ENCODE measurements at regions not wholly inside any gene's neighbourhood (a gene's known extent, or its start where the extent isn't known, plus 50 kb on each side); places are given as distances from the start of the nearest gene placed in this dataset.
"Not testable (repeated sequence)": the region's sequence is repeated elsewhere in the genome, so short reads cannot be mapped to it uniquely, and the experiment has no call there.

DNA sequence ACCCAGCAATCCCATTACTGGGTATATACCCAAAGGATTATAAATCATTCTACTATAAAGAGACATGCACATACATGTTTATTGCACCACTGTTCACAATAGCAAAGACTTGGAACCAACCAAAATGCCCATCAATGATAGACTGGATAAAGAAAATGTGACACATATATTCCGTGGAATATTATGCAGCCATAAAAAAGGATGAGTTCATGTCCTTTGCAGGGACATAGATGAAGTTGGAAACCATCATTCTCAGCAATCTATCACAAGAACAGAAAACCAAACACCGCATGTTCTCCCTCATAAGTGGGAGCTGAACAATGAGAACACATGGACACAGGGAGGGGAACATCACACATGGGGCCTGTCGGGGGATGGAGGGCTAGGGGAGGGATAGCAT, 113.2 kb upstream of the PRSS1 start:
- DNase-seq: not testable (repeated sequence)

DNA sequence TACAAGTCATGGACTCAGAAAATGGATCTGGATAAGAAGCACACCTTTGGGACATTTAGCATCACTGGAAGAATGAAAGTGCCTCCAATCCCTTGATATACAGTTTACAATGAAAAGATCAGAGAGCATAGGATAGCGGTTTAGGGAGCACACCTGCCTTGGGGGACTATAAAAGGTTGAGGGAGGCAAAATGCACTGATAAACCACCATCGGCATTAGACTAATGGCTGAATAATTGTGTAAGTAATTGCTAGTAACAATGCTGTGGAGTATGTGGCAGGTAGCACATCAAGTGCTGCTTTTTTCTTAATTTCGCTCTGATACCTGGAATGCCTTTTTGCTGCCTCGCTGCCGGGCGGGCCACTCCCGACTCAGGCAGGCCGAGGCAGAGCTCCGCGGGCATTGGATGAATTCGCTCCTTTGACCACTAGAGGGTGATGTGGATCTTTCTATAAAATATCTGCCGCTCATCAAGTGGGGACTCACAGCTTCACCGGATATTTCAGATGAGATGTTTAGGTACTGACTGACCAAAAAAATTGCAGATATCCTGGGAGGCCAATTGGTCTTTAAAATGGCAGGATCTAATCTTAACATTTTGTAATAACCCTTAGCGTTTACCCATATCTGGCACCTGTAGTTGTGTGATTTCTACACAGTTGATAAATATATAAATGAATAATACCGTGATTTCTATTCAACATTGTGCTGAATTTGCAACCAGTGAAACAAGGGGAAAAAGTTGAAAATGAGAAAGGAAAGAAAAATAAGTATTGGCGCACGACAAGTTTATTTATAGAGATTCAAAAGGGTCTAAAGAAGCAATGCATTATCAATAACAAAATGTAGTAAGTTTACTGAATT, 116.8 kb upstream of the PRSS1 start:
- peak; percentile 66 to 72 for DNase-seq

DNA sequence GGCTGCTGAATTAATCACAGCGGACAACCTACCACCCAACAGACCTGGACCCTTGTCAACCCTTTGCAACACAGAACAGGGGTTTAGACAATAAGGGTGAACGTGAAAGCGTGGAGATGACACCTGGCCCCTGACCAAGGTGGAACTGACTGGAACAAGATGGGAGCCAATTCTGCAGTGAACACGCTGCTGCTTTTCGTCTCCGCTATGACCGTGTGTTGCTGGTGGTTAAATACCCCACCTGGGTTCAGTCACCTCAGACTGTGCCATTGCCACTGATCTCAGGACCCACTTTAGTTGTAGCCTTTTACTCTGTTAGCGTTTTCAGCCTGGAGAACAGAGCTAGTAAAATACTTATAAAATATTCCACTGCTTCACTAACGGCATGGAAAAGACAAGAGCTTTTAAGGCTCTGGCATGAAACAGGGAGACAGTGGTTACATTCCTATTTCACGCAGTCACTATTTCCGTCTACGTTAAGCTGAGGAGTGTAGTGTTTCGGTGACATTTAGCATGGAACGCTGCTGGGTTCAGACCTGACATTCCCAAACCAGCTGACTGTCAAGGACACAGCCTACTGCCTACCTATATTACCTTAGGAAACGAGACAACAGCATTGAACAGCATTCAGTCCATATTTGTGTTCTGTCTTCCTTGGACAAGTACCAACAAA, 119.5 kb upstream of the PRSS1 start:
- DNase-seq: no peak

GRCh38 chr7:142628945-142629344, 120.3 kb upstream of the PRSS1 start:
- DNase-seq: no peak

DNA sequence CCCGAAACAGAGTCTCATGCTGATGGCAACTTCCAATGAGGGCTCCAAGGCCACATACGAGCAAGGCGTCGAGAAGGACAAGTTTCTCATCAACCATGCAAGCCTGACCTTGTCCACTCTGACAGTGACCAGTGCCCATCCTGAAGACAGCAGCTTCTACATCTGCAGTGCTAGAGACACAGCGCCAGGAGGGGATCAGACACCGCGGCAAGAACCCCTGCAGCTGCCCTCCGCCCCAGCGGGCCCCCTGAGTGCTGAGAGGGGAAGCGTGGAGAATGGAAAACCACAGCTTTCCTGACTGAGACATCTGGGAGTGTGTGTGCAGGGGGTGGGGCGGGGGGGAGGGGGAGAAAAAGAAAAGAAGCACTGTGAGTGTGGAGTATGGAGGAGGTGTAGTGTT, 122.0 kb upstream of the PRSS1 start:
- DNase-seq: not testable (repeated sequence)

GRCh38 chr7:142626420-142627035, 122.7 kb upstream of the PRSS1 start:
- peak; percentile 78 to 82 for DNase-seq

- DNase-seq: not testable (repeated sequence)
Measured at GRCh38 chr7:142625216-142625615, 124.1 kb upstream of the PRSS1 start.

GRCh38 chr7:142620402-142620801, 128.9 kb upstream of the PRSS1 start:
- DNase-seq: no peak

DNA sequence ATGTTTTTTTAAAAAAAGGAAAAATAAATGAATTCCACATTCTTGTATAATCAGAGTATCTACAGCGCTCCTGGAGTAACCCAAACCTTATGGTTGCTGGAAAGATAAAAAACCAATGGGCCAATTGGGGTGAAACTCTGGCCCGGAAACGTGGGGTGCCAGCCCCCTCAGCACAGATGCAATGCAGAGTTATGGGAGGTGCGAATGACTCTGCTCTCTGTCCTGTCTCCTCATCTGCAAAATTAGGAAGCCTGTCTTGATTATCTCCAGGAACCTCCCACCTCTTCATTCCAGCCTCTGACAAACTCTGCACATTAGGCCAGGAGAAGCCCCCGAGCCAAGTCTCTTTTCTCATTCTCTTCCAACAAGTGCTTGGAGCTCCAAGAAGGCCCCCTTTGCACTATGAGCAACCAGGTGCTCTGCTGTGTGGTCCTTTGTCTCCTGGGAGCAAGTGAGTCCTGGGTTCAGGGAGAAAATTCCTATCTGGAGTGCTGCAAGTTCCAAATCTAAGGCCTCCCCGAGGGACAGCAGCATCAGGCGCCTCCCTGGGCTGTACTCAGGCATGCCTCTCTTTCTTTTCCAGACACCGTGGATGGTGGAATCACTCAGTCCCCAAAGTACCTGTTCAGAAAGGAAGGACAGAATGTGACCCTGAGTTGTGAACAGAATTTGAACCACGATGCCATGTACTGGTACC, 130.5 kb upstream of the PRSS1 start:
- DNase-seq: no peak

DNA sequence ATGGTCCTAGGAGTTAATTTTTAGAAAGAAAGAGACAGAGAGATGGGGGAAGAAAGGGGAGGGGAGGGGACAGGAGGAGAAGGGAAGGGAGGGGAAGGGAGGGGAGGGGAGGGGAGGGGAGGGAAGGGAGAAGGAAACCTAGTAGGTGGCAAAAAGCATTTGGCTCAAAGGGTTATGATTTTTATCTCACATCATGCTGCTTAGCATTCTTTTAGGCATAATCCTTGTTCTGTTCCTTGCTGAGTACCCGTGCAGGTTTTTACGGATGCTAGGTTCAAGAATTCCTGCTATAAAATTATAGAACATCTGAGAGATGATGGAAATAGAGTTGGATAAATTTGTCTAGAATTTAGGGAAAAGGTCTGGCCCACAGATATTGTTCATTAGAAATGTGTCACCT, 132.4 kb upstream of the PRSS1 start:
- no peak for DNase-seq

GRCh38 chr7:142616121-142616643, 133.1 kb upstream of the PRSS1 start:
- no peak for DNase-seq

GRCh38 chr7:142615508-142615907, 133.8 kb upstream of the PRSS1 start:
- no peak for DNase-seq

DNA sequence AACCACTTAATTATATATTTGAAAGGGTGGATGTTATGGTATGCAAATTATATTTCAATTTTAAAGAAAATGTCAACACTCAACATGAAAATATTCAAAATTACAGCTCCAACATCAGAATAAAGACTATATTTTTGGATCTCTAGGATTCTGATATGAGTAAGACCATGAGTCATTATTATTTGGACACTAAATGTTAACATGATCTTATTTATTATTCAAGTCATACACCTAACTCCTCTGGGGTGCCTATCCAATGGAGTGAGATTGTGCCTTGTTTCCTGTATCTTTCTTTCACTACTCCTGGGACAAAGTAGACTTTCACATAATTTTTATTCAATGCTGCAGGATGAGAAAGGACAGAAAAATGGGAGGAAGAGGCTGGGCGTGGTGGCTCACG, 135.2 kb upstream of the PRSS1 start:
- DNase-seq: no peak

GRCh38 chr7:142612237-142612881, 136.9 kb upstream of the PRSS1 start:
- DNase-seq: no peak

- DNase-seq: no peak
Measured at GRCh38 chr7:142611566-142612236, 137.6 kb upstream of the PRSS1 start.

GRCh38 chr7:142608630-142609428, 140.4 kb upstream of the PRSS1 start:
- DNase-seq: no peak

GRCh38 chr7:142607351-142607750, 141.9 kb upstream of the PRSS1 start:
- DNase-seq: no peak

DNA sequence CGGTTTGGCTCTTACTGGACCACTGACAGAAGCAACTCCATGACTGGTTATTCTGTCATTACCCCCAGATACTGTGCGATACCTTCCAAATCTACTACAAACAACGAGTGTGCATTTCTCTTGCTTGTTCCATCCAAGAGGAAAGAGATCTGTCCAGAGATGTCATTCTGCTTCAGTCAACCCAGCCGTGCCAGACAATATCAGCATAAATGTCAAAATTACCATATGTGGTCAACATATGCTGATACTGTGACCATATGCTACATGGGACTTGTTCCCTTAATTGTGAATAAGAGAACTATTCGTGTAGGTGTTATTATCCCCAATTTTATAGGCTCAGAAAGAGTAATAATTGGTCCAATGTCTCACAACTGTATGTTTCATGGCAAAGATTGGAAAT, 143.2 kb upstream of the PRSS1 start:
- no peak for DNase-seq

DNA sequence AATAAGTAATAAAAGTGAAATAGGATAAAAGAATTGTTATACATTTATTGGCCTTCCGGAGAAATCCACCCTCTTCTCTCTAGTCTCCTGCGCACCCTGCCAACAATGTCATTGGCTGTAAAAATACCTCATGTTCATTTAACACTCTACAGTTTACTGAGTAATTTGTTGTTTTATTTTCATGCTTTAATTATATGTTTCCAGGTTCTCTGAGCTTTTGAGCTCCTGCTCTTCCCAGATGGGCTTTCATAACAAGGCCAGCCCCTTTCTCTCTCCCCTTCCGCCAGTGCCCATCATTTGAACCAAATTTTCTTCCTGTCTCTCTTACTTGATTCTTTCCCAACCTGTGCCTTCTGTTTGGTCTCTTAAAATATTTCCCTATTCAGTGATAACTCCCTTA, 144.6 kb upstream of the PRSS1 start:
- no peak for DNase-seq

- peak; percentile 55 to 65 for DNase-seq
Measured at GRCh38 chr7:142603870-142604448, 145.3 kb upstream of the PRSS1 start.

GRCh38 chr7:142602756-142603155, 146.5 kb upstream of the PRSS1 start:
- no peak for DNase-seq
